ENCODE measurements at regions not wholly inside any gene's neighbourhood (a gene's known extent, or its start where the extent isn't known, plus 50 kb on each side); places are given as distances from the start of the nearest gene placed in this dataset.

GRCh38 chr6:67045076-67045475, 1338.0 kb upstream of the EYS start:
- TF ChIP-seq TAF1 (IDR thresholded peaks at IDR 0.05; ENCODE audit: borderline replicate concordance, insufficient read depth, low read length) (no peak), FOXP2 (optimal IDR thresholded peaks at IDR 0.05; ENCODE audit: borderline replicate concordance, extremely low read depth, extremely low read length, insufficient read depth) (no peak), SIN3A (IDR thresholded peaks at IDR 0.05; ENCODE audit: borderline replicate concordance, insufficient read depth, low read length) (no peak), REST (IDR thresholded peaks at IDR 0.05; ENCODE audit: insufficient read depth in 1 of 2, low read depth in 2 of 2, low read length in 2 of 2) (no peak), POLR2AphosphoS5 (IDR thresholded peaks at IDR 0.05; ENCODE audit: low read depth, low read length) (no peak)

GRCh38 chr6:67031451-67031850, 1324.4 kb upstream of the EYS start:
- TF ChIP-seq REST (IDR thresholded peaks at IDR 0.05; ENCODE audit: insufficient read depth in 1 of 2, low read depth in 2 of 2, low read length in 2 of 2) (no peak), TAF1 (IDR thresholded peaks at IDR 0.05; ENCODE audit: borderline replicate concordance, insufficient read depth, low read length) (no peak), SIN3A (IDR thresholded peaks at IDR 0.05; ENCODE audit: borderline replicate concordance, insufficient read depth, low read length) (no peak), POLR2AphosphoS5 (IDR thresholded peaks at IDR 0.05; ENCODE audit: low read depth, low read length) (no peak), FOXP2 (optimal IDR thresholded peaks at IDR 0.05; ENCODE audit: borderline replicate concordance, extremely low read depth, extremely low read length, insufficient read depth) (no peak)

- TF ChIP-seq POLR2AphosphoS5 (IDR thresholded peaks at IDR 0.05; ENCODE audit: low read depth, low read length) (no peak), TAF1 (IDR thresholded peaks at IDR 0.05; ENCODE audit: borderline replicate concordance, insufficient read depth, low read length) (no peak), REST (IDR thresholded peaks at IDR 0.05; ENCODE audit: insufficient read depth in 1 of 2, low read depth in 2 of 2, low read length in 2 of 2) (no peak), SIN3A (IDR thresholded peaks at IDR 0.05; ENCODE audit: borderline replicate concordance, insufficient read depth, low read length) (no peak), FOXP2 (optimal IDR thresholded peaks at IDR 0.05; ENCODE audit: borderline replicate concordance, extremely low read depth, extremely low read length, insufficient read depth) (no peak)
Observed at GRCh38 chr6:67030861-67031260, 1323.8 kb upstream of the EYS start.

- no peak for TF ChIP-seq POLR2AphosphoS5 (IDR thresholded peaks at IDR 0.05; ENCODE audit: low read depth, low read length)
Observed at GRCh38 chr6:67016921-67017460, 1310.0 kb upstream of the EYS start.

GRCh38 chr6:67011441-67011840, 1304.4 kb upstream of the EYS start:
- TF ChIP-seq SIN3A (IDR thresholded peaks at IDR 0.05; ENCODE audit: borderline replicate concordance, insufficient read depth, low read length) (no peak), POLR2AphosphoS5 (IDR thresholded peaks at IDR 0.05; ENCODE audit: low read depth, low read length) (no peak), TAF1 (IDR thresholded peaks at IDR 0.05; ENCODE audit: borderline replicate concordance, insufficient read depth, low read length) (no peak), FOXP2 (optimal IDR thresholded peaks at IDR 0.05; ENCODE audit: borderline replicate concordance, extremely low read depth, extremely low read length, insufficient read depth) (no peak), REST (IDR thresholded peaks at IDR 0.05; ENCODE audit: insufficient read depth in 1 of 2, low read depth in 2 of 2, low read length in 2 of 2) (no peak)
